ENCODE measurements at regions not wholly inside any gene's neighbourhood (a gene's known extent, or its start where the extent isn't known, plus 50 kb on each side); places are given as distances from the start of the nearest gene placed in this dataset.
"Not testable (repeated sequence)": the region's sequence is repeated elsewhere in the genome, so short reads cannot be mapped to it uniquely, and the experiment has no call there.

- TF ChIP-seq CTCF (IDR thresholded peaks at IDR 0.05; ENCODE audit: borderline replicate concordance, extremely low read depth, low read length, poor library complexity, severe bottlenecking); EZH2 (IDR thresholded peaks at IDR 0.05; ENCODE audit: borderline replicate concordance, low read depth, low read length, severe bottlenecking): not testable (repeated sequence)
Observed at GRCh38 chr21:7938223-7938622, 2583.2 kb upstream of the TPTE start.
